Choroid plexus epithelial cell (primary cell): ENCODE measurements at regions not wholly inside any gene's neighbourhood (a gene's known extent, or its start where the extent isn't known, plus 50 kb on each side); places are given as distances from the start of the nearest gene placed in this dataset.

ENCODE experiments used
- DNase-seq: peaks from one replicate; pipeline ENCODE4 v3.0.0-alpha.2; 2010; ENCODE audit warnings: low read depth
- H3K4me3 ChIP-seq: 2 replicates; pipeline ENCODE4 v1.5.1; 2011; ENCODE audit warnings: low read depth, mild to moderate bottlenecking, control low read depth, low read length, moderate library complexity
- CTCF ChIP-seq: conservative IDR thresholded peaks from 2 replicates; pipeline ENCODE4 v1.5.1; 2011; ENCODE audit warnings: low read depth, mild to moderate bottlenecking, control low read depth, inconsistent platforms, low read length, moderate library complexity

- no peak for TF ChIP-seq CTCF
- no peak overlapping the region for H3K4me3 ChIP-seq
- no peak for DNase-seq
Measured at GRCh38 chr2:47271054-47272000, 95.0 kb upstream of the CALM2 start.

- no peak overlapping the region for H3K4me3 ChIP-seq
- TF ChIP-seq CTCF, result no peak
- no peak for DNase-seq
Measured at GRCh38 chr2:47270421-47270820, 94.1 kb upstream of the CALM2 start.

- DNase-seq, result peak; percentile 65
- H3K4me3 ChIP-seq, result no peak overlapping the region
Measured at GRCh38 chr2:47269316-47270232, 93.3 kb upstream of the CALM2 start.

GRCh38 chr2:47267711-47268086 is 91.4 kb upstream of the CALM2 start:
- no peak for DNase-seq
- H3K4me3 ChIP-seq, result no peak overlapping the region
- no peak for TF ChIP-seq CTCF

More at GRCh38 chr2:47269316-47270232, 93.3 kb upstream of the CALM2 start:
- no peak for TF ChIP-seq CTCF

- H3K4me3 ChIP-seq, result no peak overlapping the region
- TF ChIP-seq CTCF, result peak; percentile 17
- peak; percentile 16 for DNase-seq
Measured at GRCh38 chr2:47266939-47267710, 90.8 kb upstream of the CALM2 start.

- no peak for DNase-seq
- H3K4me3 ChIP-seq, result no peak overlapping the region
- TF ChIP-seq CTCF, result no peak
Measured at GRCh38 chr2:47265751-47266231, 89.5 kb upstream of the CALM2 start.
